ENCODE measurements at regions not wholly inside any gene's neighbourhood (a gene's known extent, or its start where the extent isn't known, plus 50 kb on each side); places are given as distances from the start of the nearest gene placed in this dataset.

- no peak for DNase-seq
These were observed 1288.7 kb upstream of the SORCS1 start for GRCh38 chr10:108453166-108453565.

- no peak for DNase-seq
These were observed 1288.0 kb upstream of the SORCS1 start for GRCh38 chr10:108452533-108452932.

GRCh38 chr10:108450280-108450679 lies 1285.8 kb upstream of the SORCS1 start:
- no peak for DNase-seq

- no peak for DNase-seq
These were observed 1281.2 kb upstream of the SORCS1 start for GRCh38 chr10:108445746-108446145.

GRCh38 chr10:108443636-108444035 lies 1279.1 kb upstream of the SORCS1 start:
- DNase-seq: no peak

GRCh38 chr10:108439397-108439796 lies 1274.9 kb upstream of the SORCS1 start:
- no peak for DNase-seq

- no peak for DNase-seq
These were observed 1271.6 kb upstream of the SORCS1 start for GRCh38 chr10:108436096-108436495.

GRCh38 chr10:108434559-108435252 lies 1270.2 kb upstream of the SORCS1 start:
- no peak for DNase-seq

GRCh38 chr10:108427146-108427545 lies 1262.6 kb upstream of the SORCS1 start:
- DNase-seq: no peak

- no peak for DNase-seq
These were observed 1260.9 kb upstream of the SORCS1 start for GRCh38 chr10:108425283-108425964.

- no peak for DNase-seq
These were observed 1260.2 kb upstream of the SORCS1 start for GRCh38 chr10:108424656-108425055.

GRCh38 chr10:108422286-108422685 lies 1257.8 kb upstream of the SORCS1 start:
- no peak for DNase-seq

GRCh38 chr10:108421266-108421665 lies 1256.8 kb upstream of the SORCS1 start:
- no peak for DNase-seq

GRCh38 chr10:108413954-108414353 lies 1249.4 kb upstream of the SORCS1 start:
- no peak for DNase-seq

GRCh38 chr10:108412323-108412722 lies 1247.8 kb upstream of the SORCS1 start:
- no peak for DNase-seq

GRCh38 chr10:108411894-108412293 lies 1247.4 kb upstream of the SORCS1 start:
- no peak for DNase-seq

GRCh38 chr10:108411206-108411605 lies 1246.7 kb upstream of the SORCS1 start:
- DNase-seq: no peak

- DNase-seq: no peak
These were observed 1245.7 kb upstream of the SORCS1 start for GRCh38 chr10:108410236-108410635.

- no peak for DNase-seq
These were observed 1244.8 kb upstream of the SORCS1 start for GRCh38 chr10:108409306-108409705.

GRCh38 chr10:108404155-108404554 lies 1239.6 kb upstream of the SORCS1 start:
- no peak for DNase-seq

- DNase-seq: no peak
These were observed 1235.0 kb upstream of the SORCS1 start for GRCh38 chr10:108399465-108399864.

- peak; percentile 18 for DNase-seq
These were observed 1228.6 kb upstream of the SORCS1 start for GRCh38 chr10:108393089-108393488.

GRCh38 chr10:108392286-108392685 lies 1227.8 kb upstream of the SORCS1 start:
- no peak for DNase-seq

- DNase-seq: no peak
These were observed 1224.2 kb upstream of the SORCS1 start for GRCh38 chr10:108388706-108389105.

- DNase-seq: no peak
These were observed 1221.5 kb upstream of the SORCS1 start for GRCh38 chr10:108385963-108386362.

Measured in right hindlimb (tissue), 1 donor.